HEK293 (cell line): ENCODE measurements at regions not wholly inside any gene's neighbourhood (a gene's known extent, or its start where the extent isn't known, plus 50 kb on each side); places are given as distances from the start of the nearest gene placed in this dataset.

Source experiments
- KLF10 ChIP-seq: fragments of 450-650 bp; IDR thresholded peaks from 2 replicates; pipeline ENCODE4 v1.5.1; 2018; ENCODE audit warnings: missing biosample characterization, mild to moderate bottlenecking, missing genetic modification characterization
- TCF7L2 ChIP-seq: IDR thresholded peaks from 2 replicates; pipeline ENCODE4 v1.6.1; 2011; ENCODE audit warnings: low read depth, mild to moderate bottlenecking, inconsistent platforms, low read length, moderate library complexity, borderline replicate concordance
- ZBTB17 ChIP-seq: fragments of 450-650 bp; formaldehyde crosslinking; IDR thresholded peaks from 2 replicates; pipeline ENCODE4 v1.5.1; 2016; ENCODE audit warnings: missing biosample characterization, missing genetic modification characterization
- ZNF16 ChIP-seq: fragments of 450-650 bp; formaldehyde crosslinking; IDR thresholded peaks from 2 replicates; pipeline ENCODE4 v1.5.1; 2016; ENCODE audit warnings: low read depth, missing biosample characterization, missing genetic modification characterization
- ZNF645 ChIP-seq: fragments of 450-650 bp; formaldehyde crosslinking; IDR thresholded peaks from 2 replicates; pipeline ENCODE4; 2016; ENCODE audit warnings: missing biosample characterization, missing genetic modification characterization
- TF ChIP-seq, protein P1 (sequence below): fragments of 450-650 bp; formaldehyde crosslinking; IDR thresholded peaks from 2 replicates; pipeline ENCODE4 v1.5.1; 2016; ENCODE audit warnings: missing biosample characterization, missing genetic modification characterization

GRCh38 chr1:229197265-229197585 lies 73.7 kb upstream of the RAB4A start:
- TF ChIP-seq KLF10 (tag by site-specific recombination) (no peak), ZNF645 (no peak), ZNF16 (tag by site-specific recombination) (no peak), ZBTB17 (tag by site-specific recombination) (no peak), TCF7L2 (no peak)
- TF ChIP-seq, protein P1, sequence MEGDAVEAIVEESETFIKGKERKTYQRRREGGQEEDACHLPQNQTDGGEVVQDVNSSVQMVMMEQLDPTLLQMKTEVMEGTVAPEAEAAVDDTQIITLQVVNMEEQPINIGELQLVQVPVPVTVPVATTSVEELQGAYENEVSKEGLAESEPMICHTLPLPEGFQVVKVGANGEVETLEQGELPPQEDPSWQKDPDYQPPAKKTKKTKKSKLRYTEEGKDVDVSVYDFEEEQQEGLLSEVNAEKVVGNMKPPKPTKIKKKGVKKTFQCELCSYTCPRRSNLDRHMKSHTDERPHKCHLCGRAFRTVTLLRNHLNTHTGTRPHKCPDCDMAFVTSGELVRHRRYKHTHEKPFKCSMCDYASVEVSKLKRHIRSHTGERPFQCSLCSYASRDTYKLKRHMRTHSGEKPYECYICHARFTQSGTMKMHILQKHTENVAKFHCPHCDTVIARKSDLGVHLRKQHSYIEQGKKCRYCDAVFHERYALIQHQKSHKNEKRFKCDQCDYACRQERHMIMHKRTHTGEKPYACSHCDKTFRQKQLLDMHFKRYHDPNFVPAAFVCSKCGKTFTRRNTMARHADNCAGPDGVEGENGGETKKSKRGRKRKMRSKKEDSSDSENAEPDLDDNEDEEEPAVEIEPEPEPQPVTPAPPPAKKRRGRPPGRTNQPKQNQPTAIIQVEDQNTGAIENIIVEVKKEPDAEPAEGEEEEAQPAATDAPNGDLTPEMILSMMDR, result no peak
